ENCODE measurements at regions not wholly inside any gene's neighbourhood (a gene's known extent, or its start where the extent isn't known, plus 50 kb on each side); places are given as distances from the start of the nearest gene placed in this dataset.
A peak's percentile ranks its signal among the peaks of the same experiment; 100 is the strongest.
"Not testable (repeated sequence)": the region's sequence is repeated elsewhere in the genome, so short reads cannot be mapped to it uniquely, and the experiment has no call there.

GRCh38 chr3:107208796-107209195 is 168.4 kb upstream of the CCDC54 start:
- no peak for DNase-seq

DNA sequence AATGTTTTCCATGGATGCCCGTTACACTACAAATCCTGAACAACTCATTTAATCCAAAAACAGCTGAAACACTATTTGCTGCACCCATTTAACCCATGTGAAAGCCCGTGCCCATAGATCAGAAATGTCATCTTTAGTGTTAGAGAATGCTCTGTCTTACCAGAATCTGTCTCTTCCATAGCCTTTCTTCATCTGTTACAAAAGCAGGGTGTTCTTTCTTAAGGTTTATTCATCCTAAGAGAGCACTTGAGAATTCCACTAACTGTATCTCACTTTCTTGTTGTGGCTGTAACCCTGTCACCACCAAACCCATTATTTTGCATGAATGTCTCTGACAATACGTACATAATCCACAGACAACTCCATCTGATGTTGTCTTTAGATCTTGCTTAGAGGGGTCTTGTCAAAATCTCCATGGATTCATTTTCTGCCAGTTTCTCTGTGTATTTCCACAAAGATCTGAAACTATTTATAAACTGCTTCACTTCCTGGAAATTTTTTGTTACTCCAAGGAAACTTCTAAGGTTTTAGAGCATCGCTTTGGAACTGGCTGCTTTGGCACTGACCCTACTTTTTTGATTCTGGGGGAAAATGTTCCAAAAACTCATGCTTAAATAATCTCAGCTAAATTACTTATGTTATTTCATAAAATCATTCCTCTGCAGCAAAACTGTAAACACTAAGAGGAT is 167.8 kb upstream of the CCDC54 start:
- DNase-seq: no peak

- no peak for DNase-seq
Observed at GRCh38 chr3:107211608-107212007, 165.6 kb upstream of the CCDC54 start.

- DNase-seq: no peak
Observed at GRCh38 chr3:107212618-107213017, 164.6 kb upstream of the CCDC54 start.

DNA sequence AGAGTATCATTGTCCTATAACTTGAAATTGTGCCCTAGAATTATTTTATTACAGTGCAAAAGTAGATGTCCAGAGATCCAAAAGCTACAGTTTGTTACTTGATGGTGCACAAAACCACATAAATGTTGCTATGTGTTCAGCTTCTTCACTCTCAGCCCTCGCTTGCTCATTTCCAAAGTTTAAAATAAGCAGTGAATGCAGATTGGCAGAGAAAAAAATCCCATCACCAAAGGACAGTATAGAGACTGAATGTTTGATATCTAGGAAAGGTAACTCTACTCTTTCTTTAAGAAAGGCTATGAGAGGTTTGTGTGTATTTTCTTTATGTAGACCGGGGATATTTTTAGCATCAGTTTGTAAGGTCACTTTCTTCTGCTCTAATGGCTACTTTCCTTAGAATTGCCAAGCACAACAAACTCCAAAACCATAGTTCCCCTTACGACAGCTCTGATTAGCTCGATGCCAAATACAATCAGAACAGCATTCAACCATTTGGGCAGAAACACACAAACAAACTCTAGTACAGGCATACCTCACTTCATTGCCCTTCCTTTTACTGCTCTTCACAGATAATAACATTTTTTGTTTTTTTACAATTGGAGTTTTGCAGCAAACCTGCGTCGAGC is 164.1 kb upstream of the CCDC54 start:
- no peak for DNase-seq

- DNase-seq: no peak
Observed at GRCh38 chr3:107216229-107216628, 161.0 kb upstream of the CCDC54 start.

GRCh38 chr3:107216711-107217110 is 160.5 kb upstream of the CCDC54 start:
- DNase-seq: no peak

- DNase-seq: no peak
Observed at GRCh38 chr3:107217172-107217571, 160.1 kb upstream of the CCDC54 start.

DNA sequence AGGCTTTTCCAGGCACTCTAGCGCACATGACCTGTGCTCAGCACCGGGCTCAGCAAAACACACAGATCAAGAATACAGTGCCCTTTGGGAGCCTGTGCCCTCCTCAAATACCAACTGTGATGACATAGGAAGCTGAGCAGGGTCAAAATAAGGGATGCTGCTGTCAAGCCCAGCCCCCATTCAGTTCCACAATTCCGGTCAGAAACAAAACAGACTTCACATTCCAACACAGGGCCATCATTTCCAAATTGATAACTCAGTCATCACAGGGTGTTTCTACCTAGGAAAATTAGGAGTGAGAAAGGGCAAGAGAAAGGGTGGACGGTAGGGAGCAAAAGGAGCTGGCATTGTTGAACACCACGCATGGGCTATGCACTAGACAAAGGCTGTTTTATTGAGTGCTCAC is 158.4 kb upstream of the CCDC54 start:
- no peak for DNase-seq

DNA sequence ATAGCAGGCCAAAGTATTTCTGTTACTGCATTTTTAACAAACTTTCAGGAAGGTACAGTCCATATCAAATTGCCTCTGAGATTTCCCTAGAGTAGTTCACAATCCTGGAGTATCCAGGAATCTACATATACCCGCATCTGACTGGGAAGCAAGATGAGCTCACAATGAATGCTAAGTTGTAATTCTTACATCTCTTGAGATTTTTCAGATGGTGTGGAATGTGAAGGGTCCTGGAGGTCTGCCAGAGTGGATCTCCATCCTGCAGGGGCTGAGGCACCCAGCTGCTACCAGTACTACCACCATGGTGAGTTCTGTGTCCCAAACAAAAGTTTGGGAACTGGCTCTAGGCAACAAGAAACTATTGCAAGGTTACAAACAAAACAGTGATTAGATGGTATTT is 156.7 kb upstream of the CCDC54 start:
- no peak for DNase-seq

DNA sequence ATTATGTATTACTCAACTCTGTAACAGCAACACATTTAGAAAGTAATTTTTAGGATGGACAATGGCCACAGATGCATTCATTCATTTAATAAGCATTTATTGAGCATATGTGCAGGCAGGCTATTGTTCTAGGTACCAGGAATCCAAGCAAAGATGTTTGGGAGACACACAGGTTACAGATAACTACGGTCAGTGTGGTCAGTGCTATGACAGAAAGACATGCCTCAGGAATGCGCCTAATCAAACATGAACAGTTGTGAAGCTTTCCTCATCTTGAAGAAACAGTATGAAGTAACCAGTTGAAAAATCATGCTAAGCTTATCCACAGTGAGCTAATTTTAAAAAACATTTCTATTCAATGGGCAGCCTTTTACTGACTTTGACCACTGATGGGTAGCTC is 155.4 kb upstream of the CCDC54 start:
- no peak for DNase-seq

DNA sequence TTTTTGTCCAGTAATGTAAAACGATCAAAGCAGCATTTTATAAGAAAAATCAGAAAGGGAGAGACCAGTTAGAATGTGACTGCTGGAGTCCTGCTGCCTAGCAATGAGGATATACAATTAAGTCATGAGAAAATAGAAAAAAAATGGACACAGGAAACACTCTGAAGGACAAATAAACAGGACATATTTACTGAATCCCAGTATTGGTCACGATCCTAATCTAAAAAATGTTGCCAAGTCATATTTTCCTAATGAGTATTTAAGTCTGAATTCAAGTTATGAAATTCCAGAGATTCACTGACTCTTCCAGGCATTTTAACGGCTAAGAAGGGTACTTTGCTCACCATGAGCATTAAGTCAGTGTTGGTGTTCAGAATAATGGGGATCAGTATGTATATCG is 154.3 kb upstream of the CCDC54 start:
- DNase-seq: no peak

DNA sequence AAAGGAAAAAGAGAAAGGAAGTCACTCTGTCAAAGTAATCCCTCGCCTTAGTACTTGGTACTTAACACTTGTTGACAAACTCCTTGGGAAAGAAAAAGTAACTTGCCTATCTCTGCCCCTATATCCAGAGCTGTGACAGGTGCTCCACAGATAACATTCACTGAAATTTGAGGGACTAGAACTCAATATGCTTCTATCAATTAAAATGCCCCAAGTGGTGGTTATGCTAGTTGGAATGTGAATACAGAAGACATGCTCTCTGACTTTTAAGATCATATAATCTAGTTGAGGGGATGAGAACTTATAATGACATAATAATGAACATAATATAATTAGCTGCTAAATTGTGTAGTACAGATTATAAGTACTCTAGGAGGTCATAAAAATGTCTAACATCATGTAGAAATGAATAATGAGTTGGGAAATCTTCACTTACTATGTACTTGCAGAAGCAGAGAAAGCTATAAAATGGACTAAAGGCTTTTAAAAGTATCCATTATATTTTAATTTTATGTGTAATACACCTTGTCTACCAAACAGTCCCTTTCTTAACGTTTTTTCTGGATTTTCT is 153.1 kb upstream of the CCDC54 start:
- no peak for DNase-seq

- DNase-seq: no peak
Observed at GRCh38 chr3:107227091-107227490, 150.1 kb upstream of the CCDC54 start.

DNA sequence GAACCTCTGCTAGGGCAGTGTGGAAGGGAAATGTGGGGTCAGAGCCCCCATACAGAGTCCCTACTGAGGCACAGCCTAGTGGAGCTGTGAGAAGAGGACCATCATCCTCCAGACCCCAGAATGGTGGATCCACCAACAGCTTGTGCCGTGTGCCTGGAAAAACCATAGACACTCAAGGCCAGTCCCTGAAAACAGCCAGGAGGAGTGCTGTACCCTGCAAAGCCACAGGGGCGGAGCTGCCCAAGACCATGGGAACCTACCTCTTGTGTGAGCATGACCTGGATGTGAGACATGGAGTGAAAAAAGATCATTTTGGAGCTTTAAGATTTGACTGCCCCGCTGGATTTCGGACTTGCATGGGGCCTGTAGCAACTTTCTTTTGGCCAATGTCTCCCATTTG is 143.4 kb upstream of the CCDC54 start:
- not testable (repeated sequence) for DNase-seq

DNA sequence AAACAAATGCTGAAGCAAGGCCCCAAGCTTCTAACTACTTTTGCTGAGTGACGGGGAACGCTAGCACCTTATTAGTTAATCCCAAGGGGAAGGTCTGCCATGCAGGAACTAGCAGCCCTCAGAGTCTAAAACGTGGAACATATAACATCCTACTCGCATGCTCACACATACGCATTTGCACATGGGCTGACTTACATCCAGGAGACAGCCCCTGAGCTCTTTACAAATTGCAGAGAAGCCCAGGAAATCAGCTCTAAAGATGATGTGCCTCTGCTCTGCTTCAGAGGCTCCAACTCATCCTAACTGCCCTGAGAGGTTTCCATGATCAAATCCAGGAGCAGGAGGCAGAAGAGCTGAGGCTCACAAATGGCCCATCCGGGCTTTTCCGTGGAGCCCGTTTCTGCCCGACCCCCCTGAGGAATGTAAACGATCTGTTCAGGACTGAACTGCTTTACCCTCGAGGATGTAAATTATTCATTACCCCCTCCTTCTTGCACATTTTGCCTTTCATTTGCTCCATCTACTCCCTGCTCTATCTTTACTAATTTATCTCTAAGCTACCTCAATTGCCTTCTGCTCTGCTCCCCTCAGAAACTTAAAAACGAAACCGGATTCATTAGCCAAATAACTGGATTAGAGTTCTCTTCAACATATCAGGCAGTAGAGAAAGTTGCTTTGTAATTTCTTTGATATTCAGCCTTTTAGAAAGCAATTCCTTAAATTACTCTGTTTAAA is 141.9 kb upstream of the CCDC54 start:
- no peak for DNase-seq

DNA sequence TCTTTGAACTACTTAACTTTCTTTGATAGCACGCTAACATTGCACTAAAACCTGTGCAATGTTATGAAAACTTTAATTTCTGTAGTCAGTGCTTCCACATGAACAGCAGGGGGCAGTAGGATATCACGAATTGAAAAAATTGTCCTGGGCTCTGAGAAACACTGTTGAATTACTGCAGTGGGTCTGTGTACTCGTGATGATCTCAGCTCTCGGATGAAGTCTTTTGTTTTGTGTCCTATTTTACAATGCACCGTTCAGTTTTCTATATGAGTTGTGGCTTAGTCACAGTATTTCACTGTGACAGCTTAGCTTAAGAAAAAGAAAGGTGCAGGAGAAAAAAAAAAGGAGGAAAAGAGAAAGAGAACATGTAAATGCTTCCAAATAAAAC is 141.3 kb upstream of the CCDC54 start:
- DNase-seq: peak; percentile 24 to 59

- no peak for DNase-seq
Observed at GRCh38 chr3:107236655-107237337, 140.4 kb upstream of the CCDC54 start.

GRCh38 chr3:107238787-107239186 is 138.5 kb upstream of the CCDC54 start:
- no peak for DNase-seq

DNA sequence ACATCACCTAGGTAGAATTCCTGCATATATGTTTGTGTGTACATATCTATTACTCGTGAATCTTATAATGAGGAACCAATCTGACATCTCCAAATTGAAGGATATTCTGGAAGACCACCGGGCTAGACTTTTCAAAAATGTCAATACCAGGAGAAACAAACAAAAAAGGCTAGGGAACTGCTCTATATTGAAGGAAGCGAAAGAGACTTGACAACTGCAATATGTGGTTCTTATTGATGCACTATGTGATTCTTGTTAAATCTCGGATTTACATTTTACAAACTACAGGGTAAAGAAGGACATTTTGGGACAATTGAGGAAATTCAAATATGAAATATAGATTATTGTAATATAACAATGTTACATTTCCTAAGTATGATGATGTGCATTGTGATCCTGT is 137.5 kb upstream of the CCDC54 start:
- no peak for DNase-seq

DNA sequence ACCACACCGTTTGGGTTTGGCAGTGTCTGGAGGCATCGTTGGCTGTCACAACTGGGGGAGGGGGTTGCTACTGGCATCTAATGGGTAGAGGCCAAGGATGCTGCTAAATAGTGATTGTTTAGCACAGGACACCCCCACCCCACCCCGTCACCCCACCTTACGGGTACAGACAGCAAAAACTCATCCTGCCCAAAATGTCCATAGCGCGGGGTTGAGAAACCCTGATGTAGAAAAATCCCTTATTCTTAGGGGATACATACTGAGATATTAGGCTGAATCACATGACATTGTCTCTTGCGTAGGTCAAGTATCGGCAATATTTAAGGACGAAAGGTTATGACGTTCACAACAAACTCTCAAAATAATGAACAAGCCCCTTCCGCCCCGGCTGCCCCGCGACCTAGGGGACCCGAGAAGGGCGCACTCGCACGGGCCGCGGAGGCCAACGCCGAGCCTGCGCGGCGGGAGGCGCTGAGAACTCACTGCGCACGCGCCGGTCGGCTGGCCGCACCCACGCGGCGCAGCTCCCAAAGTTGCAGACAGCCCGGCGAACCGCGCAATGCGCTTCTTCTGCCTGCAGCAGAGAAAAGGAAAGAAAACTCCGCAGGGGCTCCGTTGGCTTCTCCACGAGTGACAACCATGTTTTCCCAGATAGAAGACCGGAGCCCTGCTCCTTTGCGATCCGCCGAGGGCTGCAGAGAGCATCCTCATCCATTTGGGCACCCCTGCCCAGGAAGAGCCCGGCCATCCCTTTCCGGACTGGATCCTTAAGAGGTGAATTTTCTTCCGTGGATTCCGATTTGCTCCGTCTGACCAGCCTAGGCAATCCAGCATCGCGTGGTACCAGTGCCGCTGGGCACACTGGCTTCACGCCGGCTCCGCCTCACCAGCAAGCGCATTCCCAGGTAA is 136.8 kb upstream of the CCDC54 start:
- DNase-seq: peak; percentile 71 to 74

GRCh38 chr3:107241217-107241616 is 136.0 kb upstream of the CCDC54 start:
- DNase-seq: no peak
